Medulla oblongata (tissue), 1 donor: ENCODE measurements at regions not wholly inside any gene's neighbourhood (a gene's known extent, or its start where the extent isn't known, plus 50 kb on each side); places are given as distances from the start of the nearest gene placed in this dataset.

Source experiments
- DNase-seq: peaks from one replicate; pipeline ENCODE4 v3.0.0-alpha.2; 2015; ENCODE audit errors: extremely low spot score

DNA sequence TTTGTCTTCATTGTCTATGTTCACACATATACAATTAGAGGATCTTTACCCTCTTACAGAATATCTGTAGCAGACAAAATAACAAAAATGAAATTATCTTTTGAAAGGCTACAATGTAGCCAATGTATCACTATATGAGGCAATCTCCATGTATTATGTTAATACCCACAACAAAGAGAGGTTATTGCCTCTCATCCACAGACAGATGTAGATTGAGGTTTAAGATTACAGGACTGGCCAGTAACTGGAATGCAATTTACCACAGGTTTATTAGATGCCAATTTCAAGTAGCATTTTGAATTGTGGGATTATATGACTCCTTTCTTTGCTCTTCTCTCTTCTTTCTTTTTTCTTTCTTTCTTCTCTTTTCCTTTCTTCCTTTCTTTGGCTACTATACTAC, 242.6 kb downstream of the ANKRD50 start:
- DNase-seq: no peak

DNA sequence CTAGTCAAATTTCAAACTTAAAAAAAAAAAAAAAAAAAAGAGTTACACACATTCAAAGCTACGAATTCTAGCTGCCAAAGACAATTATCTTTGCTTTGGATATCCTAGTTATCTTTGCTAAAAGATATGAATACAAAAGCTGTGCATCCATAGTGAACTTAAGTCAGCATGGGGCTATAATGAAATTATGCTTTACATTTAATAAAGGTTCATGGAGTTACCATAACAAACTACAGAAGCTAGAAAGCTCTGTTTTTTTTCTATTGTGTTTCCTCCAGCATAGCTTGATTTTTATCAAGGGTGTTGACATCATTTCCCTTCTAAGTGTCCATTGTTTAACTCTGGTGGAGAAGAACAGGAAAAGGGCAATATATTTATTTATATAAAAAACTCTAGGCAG, 234.1 kb downstream of the ANKRD50 start:
- no peak for DNase-seq

DNA sequence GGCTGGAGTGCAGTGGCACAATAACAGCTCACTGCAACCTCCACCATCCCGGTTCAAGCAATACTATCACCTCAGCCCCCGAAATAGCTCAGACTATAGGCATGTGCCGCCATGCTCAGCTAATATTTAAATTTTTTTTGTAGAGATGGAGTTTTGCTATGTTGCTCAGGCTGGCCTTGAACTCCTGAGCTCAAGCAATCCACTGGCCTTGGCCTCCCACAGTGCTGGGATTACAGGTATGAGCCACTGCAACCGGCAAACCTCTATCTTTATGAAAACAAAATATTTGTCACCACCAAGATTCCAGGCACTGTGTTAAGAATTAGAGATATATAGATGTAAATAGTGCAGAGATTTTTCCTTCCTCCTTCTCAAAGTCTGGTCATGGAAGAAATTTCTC, 232.5 kb downstream of the ANKRD50 start:
- DNase-seq: no peak

DNA sequence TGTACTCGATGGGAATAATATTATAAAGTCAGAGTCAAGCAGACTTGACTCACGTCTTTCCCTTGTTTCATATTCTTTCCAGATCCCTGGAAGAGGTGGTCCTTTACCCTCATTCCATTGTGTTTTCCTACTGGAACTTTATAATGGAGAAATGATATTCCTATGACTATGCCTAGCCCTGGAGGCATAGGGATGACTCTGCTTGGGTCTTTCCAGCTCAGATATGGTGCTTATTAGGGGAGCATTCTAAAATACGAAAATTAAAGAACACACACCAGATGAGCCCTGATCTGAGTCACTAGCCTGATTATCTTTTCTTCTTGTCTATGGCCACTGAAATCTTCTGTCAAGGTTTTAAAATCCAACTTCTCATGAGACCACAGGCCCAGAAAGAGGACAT, 231.4 kb downstream of the ANKRD50 start:
- DNase-seq: no peak

DNA sequence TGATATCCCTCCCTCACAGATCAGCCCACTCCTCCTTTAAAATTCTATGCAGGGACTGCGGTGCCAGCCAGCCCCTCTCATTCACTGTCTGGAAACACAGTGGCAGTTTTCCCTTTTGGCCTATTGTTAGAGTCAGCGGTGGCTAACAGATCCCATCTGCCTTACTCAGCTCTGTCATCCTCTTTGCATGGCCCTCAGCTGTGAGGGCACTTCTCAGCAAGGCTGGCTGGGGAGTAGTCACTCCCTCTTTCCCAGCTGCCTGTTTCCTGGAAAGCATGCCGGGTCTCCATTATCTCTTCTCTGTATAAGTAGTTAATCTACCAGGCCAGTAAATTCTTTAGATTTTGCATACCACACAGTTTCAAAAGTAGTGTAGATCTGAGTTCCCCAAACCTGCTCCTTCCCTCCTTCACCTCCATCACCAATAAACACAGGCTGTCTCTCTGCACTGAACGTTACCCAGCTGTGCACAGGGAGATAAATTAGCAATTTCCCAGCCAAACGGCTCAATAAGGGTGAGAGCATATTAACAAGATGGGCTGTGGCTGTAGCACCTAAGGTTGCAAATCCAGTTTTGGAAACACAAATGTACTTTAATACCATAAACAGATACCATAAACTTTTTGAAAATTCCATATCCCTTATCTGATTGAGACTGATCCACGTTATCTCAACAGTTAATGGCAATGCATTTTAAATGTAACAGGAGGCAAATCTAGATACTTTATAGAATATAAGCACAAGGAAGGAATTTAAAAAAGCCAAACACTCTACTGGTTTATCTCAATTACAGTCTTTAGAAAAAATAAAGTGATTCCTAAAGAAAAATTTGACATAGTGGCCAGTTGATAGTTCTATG, 229.3 kb downstream of the ANKRD50 start:
- no peak for DNase-seq

DNA sequence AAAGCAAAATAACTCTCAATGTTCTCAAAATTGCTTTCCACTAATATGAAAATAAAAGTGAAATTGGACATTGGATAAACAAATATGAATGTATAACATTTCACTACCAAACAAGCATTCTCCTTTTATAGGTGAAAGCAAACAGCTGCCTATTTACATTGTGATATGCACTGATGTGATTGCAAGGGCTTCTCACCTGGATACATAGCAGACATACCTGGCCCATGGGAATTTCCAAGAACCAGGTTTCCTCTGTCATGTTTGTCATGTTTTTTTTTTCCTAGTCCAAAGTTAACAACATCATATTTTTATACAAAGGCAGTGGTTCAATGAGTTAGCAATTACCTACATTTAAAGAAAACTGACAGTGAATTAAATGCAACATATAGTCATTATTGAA, 228.5 kb downstream of the ANKRD50 start:
- DNase-seq: no peak

DNA sequence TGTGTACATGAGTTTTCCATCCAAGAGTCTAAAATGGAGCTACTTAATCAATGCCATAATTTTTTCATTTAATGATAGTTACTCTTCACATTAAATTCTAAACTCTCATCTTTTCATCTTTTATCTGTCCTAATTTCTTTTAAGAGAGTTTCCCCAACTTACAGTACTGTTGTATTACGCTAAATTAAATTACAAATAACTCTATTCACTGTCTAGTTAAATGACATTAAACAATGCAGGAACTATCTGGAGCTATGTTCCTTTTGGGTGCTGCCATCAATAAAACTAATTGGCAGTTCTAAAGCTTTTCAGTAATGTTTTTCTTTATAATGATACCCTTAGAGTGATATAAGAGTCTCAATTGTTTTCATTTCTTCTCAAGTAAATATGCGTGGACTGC, 227.6 kb downstream of the ANKRD50 start:
- DNase-seq: no peak

DNA sequence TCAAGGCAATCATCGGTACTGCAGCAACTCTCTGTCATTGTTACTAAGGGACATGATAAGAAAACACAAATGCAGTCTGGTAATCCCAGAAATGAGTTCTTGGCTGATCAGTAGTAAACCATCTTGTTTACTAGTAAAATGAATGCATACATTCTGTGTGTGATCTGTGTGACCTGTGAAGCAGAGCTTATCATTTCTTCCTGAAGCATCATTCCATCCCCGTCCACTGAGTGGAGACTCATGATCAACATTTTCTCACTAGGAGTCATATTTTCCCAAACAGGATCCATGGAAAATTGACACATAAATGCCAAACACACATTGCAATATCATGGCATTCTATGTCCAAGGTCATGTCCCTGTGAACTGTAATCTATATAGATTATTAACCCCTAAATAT, 226.1 kb downstream of the ANKRD50 start:
- no peak for DNase-seq

DNA sequence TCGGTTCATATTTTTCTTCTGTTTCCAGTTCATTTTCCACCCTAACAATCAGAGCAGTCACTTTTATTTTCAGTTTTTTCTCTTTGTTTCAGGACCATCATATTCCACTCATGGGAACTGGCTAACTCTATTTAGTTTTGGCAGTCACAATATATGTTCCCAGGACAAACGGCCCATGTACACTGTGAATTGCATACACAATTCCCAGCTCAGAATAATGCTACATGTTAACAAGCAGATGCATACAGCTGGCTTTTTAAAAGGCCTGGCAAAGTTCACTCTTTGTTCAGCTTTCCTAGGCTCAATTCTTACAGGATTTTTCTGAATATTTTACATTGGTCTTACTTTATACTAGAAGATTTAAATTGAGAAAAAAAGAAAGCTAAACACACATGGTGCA, 224.9 kb downstream of the ANKRD50 start:
- DNase-seq: no peak

DNA sequence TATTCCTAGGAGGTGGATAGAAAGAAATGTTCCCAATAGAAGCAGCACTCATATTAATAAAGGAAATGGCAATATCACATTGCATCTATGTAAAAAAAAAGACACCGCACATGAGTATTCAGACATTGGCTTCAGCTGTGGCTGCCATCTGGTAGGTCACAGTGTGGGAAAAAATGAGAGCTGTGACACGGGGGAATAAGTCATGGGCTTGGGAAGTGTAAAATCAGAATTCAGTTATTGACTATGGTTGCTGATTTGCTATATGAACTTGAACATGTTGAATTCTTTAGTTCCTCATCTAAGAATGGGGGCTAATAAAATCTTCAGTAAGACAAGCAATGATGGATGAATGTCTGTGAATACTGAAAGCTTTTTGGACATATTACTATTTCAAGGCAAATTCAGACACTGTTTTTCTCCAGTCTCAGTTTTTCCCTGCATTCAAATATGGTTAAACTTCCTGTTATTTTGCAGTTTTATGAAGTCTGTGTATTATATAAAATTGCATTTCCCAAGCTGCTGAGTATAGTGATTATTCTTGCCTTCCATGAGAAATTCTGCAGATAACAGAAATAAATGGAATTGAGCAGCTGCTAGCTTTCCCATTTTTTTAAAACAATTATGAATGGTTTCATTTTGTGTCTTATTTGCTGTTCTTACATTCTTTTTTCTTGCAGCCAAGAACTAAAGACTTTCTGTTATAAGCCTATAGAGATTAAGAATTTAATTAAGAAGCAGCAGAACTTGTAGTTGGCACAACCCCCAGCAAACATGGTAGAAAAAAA, 221.0 kb downstream of the ANKRD50 start:
- DNase-seq: no peak

DNA sequence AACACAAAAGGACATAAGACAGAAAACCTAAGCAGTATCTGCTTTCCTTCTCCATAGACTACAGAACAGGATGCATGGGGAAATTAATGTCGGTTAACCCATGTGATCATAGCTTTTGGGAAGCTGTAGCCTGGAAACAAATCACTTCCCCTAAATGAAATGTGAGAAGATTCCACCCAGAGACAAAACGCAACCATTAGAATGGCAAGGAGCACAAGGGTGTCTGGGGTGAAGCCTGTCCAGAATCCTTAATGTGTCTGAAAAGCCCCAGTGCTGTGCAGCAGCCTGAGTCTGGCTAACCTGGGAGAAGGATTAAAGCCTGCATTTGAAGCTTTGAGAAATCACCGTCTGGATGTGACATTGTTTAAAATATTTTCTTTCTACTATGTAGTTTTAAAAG, 213.3 kb downstream of the ANKRD50 start:
- no peak for DNase-seq

DNA sequence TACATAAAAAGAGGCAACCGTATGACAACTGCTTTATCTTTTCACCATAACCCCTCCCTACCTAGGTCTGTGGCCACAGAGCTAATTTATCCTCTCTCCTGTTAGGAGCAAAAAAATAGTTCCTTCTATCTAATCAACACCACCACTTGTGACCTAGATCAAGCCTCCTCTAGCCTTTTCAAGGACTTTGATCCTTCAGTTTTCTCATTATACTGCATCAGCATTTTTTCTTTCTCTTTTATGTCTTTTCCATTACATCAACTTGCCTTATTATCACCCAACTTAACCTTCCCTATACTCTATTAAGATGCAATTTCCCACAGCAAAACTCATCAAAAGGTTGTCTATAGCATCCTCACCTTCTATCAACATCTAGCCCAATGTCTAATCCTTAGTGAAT, 211.0 kb downstream of the ANKRD50 start:
- DNase-seq: no peak

DNA sequence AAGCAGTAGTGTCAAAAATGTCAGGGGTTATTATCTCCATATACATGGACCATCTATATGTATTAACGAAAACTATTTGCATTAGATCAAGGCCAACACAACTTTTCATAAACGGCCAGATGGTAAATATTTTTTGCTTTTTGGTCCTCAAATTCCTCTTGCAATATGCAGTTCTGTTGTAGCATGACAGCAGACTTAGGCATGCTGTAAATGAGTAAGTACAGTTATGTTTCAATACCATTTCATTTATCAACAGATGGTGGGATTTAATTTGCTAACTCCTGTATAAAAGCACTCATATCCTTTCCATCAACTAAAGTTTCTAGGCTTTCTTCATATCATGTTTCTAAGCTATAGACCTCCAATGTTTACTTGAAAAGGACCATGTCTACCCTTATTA, 208.1 kb downstream of the ANKRD50 start:
- DNase-seq: no peak

DNA sequence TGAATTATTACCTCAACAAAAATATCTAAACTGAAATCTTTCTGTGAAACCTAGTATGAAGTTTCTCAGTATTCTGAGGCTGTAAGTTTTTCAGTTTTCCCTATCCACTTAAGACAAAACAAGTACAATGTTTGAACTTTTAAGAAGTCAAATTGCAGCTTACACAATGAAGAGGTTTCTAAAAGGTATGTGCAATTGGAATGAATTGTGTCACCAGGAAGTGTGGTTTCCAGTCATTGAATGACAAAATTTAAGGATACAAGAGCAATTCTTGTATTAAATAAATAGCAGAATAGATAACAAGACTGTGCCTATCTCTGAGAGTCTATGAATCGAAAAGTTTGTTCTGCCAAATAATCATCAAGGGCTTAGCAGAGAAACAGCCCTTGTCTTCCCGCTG, 207.3 kb downstream of the ANKRD50 start:
- DNase-seq: no peak

DNA sequence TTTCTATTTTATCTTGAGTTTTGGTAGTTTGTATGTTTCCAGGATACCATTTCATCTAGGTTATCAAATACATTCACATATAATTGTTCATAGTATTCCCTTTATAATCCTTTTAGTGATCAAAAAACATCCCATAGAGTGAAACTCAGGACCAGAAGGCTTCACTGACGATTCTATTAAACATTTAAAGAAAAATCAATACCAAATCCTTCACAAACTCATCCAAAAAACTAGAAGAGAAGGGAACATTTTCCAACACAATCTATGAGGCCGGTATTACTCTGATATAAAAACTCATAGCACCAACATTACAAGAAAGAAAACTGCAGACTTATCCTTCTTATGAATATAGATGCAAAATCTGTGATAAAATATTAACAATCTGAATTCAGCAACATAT, 203.4 kb downstream of the ANKRD50 start:
- DNase-seq: no peak

DNA sequence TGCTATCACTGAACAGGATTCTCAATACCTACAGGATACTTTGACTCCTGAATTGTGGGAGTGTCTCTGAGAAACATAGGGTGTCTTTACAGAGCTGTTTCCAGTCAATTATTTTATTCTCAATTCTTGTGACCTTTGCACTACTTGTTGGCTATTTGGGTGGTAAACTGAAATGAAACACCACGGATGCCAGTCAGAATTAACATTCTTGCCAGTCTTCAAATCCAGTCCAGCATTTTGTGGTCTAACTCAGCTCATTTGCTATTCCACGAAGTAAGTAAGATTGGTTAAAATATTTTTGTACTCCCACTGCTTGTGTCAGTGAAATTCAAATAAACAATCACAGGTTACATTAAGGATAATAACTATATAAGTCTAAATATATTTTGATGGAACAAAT, 197.9 kb downstream of the ANKRD50 start:
- no peak for DNase-seq

DNA sequence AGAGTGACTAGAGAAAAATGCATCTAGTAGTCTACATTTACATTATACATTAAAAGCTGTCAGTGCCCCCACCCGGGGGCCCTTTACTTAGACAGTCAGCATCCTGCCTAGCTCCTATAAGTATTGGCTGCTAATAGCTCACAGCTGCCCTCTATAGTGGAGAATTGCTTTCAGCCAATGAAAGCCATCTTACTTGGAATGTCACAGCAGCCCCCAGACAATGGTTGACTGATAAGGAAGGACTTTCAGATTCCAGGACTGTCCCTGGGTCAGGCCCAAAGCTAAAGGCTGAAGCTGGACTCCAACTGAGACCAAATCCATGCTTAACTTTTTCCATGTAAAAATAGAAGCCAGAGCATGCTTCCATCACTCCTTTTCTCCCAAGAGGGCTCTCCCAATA, 196.9 kb downstream of the ANKRD50 start:
- no peak for DNase-seq

DNA sequence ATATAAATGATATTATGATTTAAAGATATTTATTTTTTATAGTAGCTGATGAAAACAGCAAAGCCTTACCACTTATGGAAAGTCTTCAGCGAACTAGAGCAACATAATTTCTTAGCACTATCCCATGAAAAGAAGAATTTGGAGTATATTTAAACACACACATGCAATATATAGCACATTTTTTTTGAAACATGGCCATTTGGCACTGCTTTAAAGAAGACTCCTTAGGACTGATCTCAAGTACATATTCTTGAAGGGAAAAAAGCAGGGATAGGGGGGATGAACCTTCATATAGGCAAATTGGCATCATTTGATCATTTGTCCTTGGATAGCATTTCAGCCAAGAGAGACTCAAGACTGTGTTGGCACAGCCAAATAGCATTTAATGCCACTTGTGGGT, 193.3 kb downstream of the ANKRD50 start:
- no peak for DNase-seq

DNA sequence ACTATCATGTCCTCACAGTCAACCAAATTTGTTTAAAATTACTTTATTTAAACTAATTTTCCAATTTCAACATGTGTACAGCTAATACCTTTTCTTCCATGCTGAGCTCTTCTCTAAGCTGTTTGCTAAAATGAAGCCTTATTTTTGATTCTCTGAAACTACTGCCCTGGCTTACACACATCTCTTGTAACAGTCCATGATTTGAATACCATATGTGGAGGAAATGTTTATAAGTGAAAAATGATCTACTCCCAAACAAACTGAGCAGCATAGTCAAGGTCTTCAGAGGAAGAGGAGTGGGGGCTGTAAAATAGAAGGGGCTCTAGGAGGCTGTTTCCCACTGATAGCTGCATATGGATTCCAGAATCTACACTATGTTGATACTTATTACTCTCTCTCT, 188.7 kb downstream of the ANKRD50 start:
- no peak for DNase-seq

DNA sequence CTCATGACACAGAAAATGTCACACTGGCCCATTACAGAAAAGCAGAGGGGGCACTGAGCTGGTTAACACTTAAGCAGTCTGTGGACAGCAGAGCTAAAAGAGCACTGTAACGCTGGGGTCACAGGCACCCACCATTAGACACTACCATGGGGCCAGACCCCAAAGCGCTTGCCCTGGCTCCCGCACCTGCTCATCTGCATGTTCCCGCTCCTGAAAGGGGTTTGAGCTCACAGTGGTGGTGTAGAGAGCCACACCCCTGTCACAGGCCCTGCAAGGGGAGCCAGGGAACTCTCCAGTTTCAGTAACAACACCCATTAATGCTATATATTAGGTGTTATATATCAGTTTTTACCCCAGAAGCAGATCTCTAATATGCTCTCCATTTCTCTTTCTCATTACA, 187.0 kb downstream of the ANKRD50 start:
- DNase-seq: no peak

DNA sequence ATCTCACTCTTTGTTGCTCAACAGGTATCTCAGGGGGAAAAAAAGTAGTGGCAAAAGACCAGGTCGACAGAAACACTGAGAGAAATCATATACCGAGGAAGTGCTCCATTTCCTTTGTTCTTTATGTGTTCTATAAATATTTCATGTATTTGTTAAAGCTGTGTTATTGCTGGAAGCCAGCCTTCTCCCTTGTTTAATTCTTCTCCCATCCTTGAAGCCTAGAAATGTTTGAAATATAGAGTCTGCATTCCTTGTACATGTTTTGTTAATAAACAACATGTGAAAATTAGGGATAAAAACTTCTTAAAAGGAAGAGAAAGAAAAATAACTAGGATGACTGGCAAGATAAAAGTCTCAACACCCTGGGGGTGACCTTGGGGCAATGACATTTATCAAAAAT, 186.2 kb downstream of the ANKRD50 start:
- DNase-seq: no peak

DNA sequence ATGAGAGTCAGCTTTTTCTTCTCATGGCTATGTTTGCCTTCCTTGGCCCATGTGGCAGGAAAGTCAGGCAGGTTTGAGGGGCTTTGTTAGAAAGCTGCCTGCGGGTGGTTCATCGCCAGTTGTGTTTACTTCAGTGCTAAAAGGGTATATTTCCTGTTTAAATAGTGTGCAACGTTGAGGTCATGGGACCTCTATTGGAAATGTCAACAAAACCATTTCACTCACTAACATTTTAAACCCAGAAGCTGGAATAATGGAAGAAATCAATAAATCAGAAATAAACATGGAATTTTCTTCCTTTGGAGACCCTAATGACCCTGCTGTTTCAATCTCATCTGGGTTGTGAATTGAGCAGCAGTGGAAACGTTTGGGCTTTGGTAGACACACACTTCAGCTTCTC, 185.8 kb downstream of the ANKRD50 start:
- DNase-seq: no peak

DNA sequence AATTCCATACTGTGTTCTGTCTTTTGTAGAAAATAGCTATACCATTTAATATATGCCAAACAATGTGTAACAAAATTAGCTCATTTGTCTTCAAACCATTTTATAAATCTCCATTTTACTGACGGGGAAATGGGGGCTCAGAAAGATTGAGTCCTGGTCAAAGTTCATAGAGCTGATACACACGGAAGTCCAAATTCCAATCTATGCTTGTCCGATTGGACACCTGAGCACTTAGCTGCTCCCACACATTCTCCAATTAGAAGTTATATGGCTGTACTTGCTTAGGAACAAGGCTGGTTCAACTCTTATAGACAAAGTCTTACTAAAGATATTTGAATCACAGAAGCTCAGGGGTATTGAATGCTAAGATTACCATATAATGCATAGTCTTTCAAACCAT, 185.2 kb downstream of the ANKRD50 start:
- DNase-seq: no peak
